Activated CD4-positive, alpha-beta T cell treated with anti-CD3 and anti-CD28 coated beads, Interleukin-2, amount 50 U/mL, for 24 hours (primary cell): ENCODE measurements at regions not wholly inside any gene's neighbourhood (a gene's known extent, or its start where the extent isn't known, plus 50 kb on each side); places are given as distances from the start of the nearest gene placed in this dataset.
A peak's percentile ranks its signal among the peaks of the same experiment; 100 is the strongest.

Source experiments
- DNase-seq, 2 donors: peaks; one replicate each; pipeline ENCODE4 v3.0.0-alpha.2; 2020; ENCODE audit warnings: low read depth in 1 of 2, low spot score in 1 of 2

DNA sequence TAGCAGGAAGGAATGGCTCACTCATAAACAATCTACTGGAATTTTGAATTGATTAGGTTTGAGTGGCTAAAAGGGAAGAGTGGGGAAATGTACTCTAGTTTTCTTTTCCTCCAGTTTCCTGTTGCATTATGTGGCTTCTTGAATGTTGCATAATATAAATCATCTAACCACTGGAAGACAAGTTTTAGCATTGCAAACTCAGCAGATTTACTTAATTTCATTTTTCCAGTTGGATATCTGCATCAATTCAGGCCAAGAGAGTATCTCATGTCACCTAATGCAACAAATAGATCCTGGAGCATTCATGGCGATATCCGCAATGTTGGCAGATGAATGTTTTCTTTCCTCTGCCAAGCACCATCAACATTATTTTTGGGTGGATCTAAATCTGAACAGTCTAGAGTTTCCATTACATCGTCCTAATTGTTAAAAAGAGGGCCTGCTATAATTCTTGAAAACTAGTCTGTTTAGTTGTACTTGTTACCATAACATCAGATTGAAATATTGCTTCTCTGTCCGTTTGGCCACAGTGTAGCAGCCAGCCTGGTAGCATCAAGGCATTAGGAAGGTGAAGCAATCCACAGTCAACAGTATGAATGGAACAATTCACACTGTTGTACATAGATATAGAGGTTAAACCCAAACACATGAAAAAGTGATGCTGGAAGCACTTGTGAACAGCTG is 544.2 kb downstream of the ETNK1 start:
- no peak for DNase-seq

DNA sequence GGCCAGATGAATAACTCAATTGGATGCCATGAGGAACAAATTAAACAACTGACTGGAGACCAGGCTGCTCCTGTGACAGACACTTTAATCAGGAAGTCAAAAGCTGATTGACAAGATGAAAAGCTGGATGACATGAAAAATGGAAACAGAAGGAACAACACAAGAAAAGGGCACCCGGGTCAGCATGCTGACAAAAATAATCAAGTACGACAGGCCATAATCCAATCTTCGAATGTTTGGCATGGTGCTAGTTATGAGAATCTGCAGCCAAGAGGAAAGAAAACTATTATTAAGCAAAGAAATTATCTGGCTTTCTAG is 544.7 kb downstream of the ETNK1 start:
- no peak for DNase-seq

DNA sequence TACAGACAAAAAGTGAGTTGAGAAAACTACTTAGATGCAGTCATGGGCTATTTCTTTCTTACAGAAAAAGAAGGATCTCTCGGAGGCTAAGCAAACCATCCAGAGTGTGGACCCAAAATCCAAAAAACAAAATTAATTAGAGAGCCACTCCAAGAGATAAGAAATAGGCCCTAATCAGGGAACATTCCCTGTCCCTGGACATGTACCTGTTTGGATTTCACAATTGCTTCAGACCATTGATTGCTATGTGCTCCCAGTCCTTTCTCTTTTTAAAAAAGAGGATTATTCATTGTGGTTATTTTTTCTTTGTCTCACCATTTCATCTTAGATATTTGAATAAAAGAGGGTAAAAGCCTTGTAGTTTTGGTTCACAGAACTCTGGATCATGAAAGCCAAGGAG is 549.9 kb downstream of the ETNK1 start:
- no peak for DNase-seq

DNA sequence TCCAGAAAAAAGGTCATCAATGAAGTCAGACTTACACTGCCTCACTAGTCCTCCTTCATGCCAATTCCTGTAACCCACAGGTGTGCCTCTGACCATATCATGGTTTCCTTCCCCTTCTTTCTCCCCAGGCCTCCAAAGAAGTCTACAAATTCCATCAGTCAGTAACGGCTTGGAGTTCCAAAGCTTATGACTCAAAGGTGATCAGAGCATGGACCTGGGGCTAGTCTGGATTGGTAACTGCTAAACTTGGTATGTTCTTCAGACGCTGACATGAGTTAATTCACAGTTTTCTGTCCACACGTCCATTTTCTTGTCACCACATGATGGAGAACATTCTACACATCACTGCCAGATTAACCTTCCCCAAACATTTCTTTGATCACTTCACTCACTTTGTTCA is 560.4 kb downstream of the ETNK1 start:
- no peak for DNase-seq

DNA sequence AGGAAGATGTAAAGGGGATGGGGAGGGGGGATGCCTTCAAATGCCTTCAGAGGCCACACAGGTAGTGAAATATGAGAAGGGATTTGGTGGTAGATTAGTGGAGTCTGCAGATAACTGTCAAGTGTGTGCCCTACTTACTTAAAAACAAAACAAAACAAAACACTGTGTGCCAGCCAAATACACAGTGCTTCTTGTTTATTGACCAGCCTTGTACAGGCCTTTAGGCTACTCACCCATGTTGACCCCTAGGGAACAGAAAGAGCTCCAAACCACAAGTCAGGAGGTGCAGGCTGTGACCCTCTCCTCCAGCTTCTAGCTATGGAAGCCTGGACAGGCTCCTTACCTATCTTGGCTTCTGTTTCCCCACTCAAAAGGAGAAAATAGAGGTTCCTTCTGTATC is 562.0 kb downstream of the ETNK1 start:
- DNase-seq, result no peak

DNA sequence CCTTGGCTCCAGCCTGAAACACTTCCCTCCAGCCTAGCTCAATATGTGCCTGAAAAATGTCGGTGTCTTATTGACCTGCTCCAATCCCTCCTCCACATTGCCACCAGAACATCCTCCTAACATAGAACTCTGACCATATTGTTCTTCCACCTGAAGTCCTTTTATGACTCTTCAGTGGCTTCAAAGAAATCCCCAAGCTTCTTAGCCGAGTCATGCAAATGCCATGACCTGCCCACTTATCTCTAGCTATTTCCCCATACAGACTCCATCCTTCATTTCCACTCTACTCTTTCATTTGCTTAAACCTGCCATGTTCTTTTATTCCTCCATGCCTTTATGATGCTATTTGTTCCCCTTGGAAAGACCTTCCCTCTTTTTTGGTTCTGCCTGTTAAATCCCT is 568.6 kb downstream of the ETNK1 start:
- DNase-seq, result no peak

DNA sequence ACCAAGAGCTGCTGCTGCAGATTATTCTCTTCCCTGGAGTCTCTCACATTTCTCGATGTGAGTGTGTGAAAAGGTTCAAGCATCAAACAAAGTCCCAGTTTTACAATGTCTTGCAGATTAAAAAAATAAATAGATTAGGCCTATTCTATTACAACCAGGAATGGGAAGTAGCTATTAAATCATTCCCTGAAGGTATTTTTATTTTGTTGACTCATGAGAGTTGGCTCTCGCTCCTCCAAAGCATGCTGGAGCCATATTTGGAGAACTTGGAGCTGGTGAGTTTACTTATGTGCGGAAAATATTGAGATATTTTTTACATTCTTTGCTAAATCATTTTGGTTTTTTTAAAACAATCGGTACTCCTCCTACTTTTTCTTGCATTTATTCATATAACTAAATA is 572.3 kb downstream of the ETNK1 start:
- no peak for DNase-seq

DNA sequence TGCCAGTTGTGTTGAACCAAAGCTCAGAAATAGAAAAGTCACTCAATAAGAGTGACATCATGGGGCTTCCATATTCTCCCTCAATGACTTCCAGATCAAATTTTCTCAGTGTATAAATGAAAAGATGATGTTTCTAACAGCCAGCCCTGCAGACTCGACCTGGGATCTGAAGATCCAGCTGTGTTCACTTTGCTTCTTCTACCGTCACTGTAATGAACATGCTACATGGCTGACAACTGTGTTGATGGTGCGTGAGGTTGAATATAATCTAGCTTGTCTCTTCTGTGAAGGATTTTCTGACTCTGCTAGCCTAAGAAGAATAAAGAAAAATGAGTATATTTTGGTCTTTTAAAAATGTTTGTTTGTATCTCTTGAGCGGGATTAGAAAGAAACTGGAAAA is 577.8 kb downstream of the ETNK1 start:
- DNase-seq, result no peak

DNA sequence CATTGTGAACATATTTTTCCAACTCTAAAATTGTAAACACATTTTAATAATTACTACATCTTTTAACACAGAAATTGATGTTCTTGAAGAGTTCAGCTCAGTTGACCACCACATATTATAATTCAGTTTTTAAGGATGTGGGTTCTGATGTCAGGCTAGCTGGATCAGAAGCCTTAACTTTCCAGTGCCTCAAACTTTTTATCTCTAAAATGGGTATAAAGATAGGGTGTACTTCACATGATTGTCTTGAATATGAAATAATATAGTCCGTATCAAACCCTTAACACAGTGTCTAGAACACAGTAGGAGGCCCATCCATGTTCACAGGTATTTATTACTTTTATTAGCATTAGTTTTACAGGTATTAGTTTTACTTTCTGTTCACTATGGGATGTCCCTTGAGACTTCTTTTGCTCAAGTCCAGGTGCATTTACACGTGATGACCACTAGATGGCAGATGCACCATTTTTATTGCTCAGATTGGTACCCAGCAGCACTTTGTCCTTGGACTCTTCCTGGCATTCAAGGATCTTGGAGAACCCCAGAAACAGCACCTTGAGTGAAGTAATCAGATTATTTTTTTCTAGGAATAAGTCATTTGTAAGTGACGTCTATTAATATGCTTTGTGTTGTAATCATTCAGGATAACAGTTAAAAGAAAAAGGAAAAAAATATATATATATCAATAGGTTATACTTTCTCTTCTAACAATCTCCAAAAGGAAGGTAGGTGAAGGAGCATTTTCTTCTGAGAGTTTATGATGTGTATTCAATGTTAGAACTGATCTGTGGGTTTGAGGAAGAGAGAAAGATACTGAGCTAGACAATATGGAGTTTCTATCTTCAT is 580.2 kb downstream of the ETNK1 start:
- DNase-seq, result peak in 1 of 2 donors; percentile 4

DNA sequence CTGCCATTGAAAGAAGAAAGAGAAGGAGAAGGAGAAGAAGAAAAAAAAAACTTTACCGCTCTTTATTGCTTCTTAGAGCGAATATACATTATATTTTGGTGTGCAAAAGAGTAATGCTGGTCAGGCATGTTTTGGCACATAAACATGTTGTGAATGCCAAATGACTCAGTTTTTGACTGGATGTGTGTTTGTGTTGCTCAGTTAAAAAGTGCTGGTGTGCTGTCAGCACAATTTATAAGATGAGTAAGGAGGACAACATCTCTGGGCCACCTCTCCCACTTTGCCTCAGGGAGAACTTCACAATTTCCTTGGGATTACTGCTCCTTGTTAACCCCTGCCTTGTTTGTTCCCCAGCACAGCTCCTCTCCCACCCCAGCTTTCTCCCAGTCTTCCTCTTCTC is 584.8 kb downstream of the ETNK1 start:
- DNase-seq, result no peak

DNA sequence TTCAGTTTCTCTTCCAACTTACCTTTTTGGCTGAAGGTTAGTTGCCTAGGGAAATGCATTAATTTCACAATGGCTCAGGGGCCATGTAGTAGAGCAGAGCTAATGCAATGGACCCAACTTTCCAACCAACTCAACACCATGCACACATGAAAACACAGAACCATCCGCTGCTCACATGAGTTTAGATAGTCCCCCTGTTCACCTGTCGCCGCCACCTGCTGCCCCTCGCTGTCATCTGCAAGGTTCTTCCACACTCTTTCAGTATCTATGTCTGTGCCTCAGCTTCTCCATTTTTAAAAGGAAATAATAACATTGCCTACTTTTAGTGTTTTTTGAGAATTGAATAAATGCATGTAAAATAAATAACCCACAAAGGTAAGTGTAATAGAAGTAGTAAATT is 585.6 kb downstream of the ETNK1 start:
- no peak for DNase-seq

DNA sequence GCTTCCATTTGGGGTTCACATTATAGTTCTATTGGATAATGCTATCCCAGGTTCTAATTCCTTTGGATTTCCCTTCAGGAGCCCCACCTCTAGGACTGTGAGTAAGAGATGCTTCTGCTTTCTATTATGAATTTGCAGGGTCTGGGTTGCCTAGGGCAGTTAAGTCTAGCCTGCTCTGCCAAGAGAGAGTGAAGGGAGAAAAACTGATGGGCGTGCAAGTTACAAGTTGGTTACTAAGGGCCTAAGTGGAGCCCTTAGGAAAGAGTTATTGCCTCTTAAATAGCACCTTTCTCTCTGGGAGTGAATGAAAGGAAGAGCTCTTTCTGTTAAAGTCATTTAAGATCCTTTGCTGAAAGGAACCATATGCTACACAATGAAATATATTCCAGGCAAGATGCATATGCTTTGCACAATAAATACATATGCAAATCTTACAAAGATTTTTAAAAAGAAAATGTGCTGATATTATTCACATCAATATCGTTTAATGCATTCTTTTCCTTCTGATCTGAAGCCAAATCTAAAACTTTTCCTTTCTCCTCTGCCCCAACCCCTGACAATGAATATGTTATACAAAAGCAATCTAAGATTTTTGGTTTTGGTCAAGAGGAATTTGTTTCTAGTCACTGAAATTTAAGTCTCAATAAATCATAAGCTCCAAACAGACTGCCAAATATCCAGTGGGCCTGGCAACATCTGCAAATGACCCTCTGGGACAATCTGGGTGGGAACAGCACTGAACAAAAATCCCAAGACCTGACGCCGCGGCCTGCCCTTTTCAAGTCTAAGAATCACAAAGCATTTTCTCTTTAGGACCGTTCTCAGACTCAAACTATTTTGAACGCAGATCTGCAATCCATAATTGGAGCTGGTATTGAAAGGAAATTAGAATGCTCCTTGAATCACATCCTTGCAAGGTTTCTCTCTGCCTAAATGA is 586.7 kb downstream of the ETNK1 start:
- DNase-seq, result no peak

DNA sequence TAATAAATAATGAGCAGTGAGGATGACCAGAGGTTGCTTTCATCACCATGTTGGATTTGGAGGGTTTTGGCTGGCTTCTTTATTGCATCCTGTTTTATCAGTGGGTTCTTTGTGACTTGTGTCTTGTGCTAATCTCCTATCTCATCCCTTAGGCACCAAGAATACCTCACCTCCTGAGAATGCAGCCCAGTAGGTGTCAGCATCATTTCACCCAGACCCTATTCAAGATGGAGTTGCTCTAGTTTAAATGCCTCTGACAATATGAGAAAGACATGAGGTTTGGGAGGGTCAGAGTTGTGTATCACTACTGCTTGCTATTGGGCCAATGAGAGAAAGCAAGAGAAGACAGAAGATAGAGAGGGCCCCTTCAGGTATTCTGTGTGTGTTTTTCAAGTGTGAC is 592.2 kb downstream of the ETNK1 start:
- DNase-seq, result no peak

DNA sequence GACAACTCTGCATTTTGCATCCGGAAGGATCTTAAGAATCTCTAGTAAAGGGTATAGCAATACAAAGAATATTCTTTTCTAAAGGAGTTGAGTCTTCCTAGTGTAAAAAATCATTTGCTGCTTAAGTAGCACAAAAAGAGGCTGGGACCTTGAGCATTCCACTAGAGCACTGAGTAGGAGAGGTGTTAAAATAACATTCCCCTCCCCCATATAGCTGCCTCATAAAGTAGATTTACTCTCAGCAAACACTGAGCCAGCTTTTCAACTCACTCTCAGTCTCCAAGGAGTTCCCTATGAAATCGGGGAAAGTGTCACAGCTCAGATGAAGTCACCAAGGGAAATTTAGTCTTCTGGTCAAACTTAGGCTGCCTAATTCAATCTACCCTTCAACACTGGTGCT is 592.7 kb downstream of the ETNK1 start:
- DNase-seq, result no peak

DNA sequence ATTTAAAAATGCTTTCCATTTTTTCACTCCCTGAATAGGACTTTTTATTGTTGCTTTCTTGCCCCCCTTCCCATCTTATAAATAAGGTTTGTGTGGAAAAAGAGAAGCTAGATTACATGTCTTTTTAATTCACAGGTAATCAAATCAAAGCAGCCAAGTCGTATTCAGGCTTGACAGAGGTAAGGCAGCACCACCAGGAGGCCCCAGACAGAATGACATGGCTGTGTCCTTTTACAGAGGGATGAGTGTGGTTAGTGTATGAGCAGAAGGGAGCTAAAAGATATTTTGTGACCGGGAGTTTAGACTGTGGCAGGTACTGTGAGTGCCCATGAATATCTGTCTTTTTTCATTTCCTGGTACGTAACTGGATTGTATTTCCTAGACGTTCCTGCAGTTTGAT is 596.1 kb downstream of the ETNK1 start:
- no peak for DNase-seq

DNA sequence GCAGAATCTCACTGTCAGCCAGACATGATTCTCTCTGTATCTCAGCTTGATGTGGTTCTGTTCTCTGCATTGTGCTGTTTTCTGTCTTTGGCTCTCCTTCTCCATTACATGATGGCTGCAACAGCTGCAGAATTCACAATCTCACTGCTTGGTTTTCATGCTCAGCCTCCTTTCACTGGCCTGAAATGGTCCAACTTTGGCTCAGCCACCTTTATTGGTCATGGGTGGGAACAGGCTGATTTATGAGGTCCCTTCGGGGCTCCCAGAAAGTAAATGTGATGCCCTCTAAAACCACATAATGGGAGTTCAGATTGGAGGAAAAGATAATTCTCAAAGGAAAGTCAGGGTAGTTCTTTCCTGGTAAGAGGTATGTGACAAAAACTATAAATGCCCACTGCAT is 597.0 kb downstream of the ETNK1 start:
- DNase-seq, result no peak

DNA sequence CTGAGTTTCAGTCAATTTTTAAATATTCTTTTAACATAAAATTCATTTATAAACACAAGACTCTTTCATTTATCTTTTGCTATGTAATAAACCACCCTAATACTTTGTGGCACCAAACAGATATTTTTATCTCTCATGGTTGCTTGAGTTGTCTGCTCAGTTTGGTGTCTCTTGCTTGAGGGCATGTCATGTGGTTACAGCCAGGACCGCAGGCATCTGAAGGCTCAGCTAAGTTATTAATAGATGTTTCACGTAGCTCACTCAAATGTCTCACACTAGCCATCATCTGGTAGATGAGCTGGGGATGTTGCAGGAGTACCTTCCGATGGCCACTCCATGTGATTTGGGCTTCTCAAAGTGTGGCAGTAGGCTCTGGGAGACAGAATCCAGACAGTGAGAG is 597.8 kb downstream of the ETNK1 start:
- DNase-seq, result no peak

DNA sequence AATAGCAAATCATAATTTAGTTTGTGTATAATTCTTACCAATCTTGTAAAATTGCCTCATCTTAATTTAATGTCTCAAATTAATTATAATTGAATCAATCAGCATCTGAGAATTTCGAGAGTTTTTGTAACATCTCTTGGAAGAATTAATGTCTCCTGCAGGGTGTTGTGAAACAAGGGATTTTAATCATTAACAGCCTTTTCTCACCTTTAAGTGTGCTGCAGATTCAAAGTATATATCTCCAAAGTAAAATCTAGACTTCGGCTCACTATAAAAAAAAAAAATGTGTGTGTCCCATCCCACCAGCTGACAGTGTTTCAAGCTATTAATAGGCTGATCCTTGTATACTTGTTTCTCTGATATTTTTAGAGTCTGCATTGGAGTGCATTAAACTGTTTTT is 603.1 kb downstream of the ETNK1 start:
- DNase-seq, result no peak

DNA sequence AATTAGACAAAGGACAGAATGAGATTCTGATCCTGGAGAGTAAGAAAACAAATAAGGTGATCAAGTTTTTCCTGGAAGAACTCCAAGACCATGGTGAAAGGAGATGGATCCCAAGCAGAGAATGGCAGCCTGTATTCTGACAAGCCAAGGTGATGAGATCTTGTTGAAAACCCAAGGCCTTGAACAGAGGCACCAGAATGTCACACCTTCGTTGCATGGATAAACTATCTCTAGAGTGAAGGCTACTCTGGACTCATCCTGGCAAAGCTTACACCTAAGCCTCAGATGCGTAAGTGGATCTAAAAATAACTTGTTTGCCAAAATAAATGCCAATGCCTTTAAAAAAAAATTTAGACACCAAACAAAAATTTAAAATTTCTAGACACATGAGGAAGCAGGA is 605.9 kb downstream of the ETNK1 start:
- no peak for DNase-seq

DNA sequence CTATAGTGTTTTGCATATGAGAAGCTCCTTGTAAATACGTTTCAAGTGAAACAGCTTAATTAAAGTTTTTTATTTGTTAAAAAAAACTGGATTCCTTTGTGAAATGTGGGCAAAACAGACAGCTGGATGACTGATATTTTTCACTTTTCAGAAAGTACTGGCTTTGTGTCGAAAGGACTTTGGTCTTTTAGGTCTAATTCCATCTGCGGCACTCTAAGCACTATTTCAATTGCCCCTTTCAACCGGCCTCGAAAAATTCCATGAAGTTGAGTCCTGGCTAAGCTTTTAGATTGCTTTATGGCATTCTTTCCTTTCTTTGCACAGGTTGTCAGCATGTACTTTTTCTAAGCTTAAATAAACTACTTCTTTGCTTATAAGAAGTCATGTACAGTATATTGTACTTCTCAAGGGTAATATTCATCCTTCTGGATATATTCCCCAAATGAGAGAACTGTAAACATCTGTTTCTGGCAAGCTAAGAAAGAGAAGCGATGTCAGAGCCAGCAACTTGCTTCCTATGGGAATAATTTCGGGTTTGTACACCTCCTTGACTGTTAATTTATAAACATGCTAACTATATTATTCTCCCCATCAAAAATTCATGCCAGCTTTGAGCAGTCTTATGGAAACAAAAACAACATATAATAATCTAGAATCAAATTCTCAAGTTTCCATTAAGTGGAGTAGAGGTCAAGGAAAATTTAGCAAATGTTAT is 611.3 kb downstream of the ETNK1 start:
- DNase-seq, result no peak

DNA sequence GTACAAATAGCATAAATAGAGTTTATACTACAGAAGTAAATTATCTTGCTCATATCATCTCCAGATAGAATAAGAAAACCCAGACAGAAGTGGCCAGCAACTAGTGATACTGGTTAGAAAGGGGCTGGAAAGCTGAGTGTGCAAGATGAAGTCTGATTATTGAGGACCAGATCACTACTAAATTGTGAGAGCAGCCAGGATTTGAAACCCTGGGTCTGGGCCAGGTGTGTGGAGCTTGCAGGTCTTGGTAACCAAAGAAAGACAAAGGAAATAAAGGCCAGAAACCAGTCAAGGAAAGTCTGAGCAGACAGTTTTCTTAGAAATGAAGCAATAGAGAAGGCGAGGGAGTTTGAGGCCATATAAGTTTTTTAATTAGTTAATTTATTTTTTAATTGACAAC is 611.8 kb downstream of the ETNK1 start:
- no peak for DNase-seq
